Left ventricle myocardium inferior (tissue), 1 donor: ENCODE measurements at regions not wholly inside any gene's neighbourhood (a gene's known extent, or its start where the extent isn't known, plus 50 kb on each side); places are given as distances from the start of the nearest gene placed in this dataset.

Experiments
- DNase-seq: peaks from one replicate; pipeline ENCODE4 v3.0.0-alpha.2; 2020
- H3K27ac ChIP-seq: fragments of 200-600 bp; replicated peaks from 2 replicates; pipeline ENCODE4 v1.8.0; 2021
- H3K27me3 ChIP-seq: fragments of 200-600 bp; 2 replicates; pipeline ENCODE4 v1.8.0; 2021; ENCODE audit warnings: low read depth
- H3K36me3 ChIP-seq: fragments of 200-600 bp; 2 replicates; pipeline ENCODE4 v1.8.0; 2021
- H3K4me1 ChIP-seq: fragments of 200-600 bp; 2 replicates; pipeline ENCODE4 v1.8.0; 2021
- H3K4me3 ChIP-seq: fragments of 200-600 bp; 2 replicates; pipeline ENCODE4 v1.8.0; 2021; ENCODE audit warnings: mild to moderate bottlenecking, moderate library complexity
- H3K9me3 ChIP-seq: fragments of 200-600 bp; replicated peaks from 2 replicates; pipeline ENCODE4 v1.8.0; 2021
- intact Hi-C: fragments of 100-400 bp; cut with micrococcal nuclease; formaldehyde crosslinking; loops from one replicate; pipeline ENCODE4 v1.11.0; 2022
- TF ChIP-seq, protein P1 (sequence below): fragments of 200-600 bp; IDR thresholded peaks from 2 replicates; pipeline ENCODE4 v1.8.0; 2021; ENCODE audit warnings: antibody characterized with exemption, mild to moderate bottlenecking, borderline replicate concordance
- donor health status: DM: no; HTN: yes; CAD: no; lungs with severe emphysema.

GRCh38 chr4:35520059-35520458 lies 724.3 kb downstream of the ARAP2 start:
- Histone ChIP-seq H3K36me3 (no peaks in the 10 kb centered on the region), H3K4me1 (no peaks in the 10 kb centered on the region), H3K4me3 (no peak overlapping the region), H3K27me3 (no peaks in the 10 kb centered on the region), H3K27ac (no peak overlapping the region), H3K9me3 (peaks cover 7% of the 10 kb centered on the region)
- intact Hi-C loops = no loop called here
- DNase-seq = no peak
- TF ChIP-seq, protein P1, sequence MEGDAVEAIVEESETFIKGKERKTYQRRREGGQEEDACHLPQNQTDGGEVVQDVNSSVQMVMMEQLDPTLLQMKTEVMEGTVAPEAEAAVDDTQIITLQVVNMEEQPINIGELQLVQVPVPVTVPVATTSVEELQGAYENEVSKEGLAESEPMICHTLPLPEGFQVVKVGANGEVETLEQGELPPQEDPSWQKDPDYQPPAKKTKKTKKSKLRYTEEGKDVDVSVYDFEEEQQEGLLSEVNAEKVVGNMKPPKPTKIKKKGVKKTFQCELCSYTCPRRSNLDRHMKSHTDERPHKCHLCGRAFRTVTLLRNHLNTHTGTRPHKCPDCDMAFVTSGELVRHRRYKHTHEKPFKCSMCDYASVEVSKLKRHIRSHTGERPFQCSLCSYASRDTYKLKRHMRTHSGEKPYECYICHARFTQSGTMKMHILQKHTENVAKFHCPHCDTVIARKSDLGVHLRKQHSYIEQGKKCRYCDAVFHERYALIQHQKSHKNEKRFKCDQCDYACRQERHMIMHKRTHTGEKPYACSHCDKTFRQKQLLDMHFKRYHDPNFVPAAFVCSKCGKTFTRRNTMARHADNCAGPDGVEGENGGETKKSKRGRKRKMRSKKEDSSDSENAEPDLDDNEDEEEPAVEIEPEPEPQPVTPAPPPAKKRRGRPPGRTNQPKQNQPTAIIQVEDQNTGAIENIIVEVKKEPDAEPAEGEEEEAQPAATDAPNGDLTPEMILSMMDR = no peak

DNA sequence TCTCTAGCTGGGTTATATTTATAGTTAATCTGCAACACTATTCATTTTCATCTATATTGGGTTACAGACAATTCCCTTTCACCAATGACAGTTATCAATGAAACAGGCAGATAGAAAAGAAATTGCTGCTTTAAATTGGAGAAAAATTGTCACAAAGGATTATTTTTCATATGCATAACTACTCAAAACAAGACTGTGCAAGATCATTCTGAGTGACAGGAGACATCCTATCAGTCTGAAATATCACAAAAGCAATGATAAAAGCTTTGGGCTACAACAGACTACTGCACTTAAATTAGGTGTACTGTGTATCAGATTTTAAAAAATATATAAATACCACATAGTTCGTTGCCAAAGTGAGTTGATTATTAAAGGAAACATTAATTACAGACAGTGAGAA lies 722.6 kb downstream of the ARAP2 start:
- no peak overlapping the region for H3K27ac ChIP-seq
- TF ChIP-seq, protein P1 = no peak
- intact Hi-C loops = no loop called here

DNA sequence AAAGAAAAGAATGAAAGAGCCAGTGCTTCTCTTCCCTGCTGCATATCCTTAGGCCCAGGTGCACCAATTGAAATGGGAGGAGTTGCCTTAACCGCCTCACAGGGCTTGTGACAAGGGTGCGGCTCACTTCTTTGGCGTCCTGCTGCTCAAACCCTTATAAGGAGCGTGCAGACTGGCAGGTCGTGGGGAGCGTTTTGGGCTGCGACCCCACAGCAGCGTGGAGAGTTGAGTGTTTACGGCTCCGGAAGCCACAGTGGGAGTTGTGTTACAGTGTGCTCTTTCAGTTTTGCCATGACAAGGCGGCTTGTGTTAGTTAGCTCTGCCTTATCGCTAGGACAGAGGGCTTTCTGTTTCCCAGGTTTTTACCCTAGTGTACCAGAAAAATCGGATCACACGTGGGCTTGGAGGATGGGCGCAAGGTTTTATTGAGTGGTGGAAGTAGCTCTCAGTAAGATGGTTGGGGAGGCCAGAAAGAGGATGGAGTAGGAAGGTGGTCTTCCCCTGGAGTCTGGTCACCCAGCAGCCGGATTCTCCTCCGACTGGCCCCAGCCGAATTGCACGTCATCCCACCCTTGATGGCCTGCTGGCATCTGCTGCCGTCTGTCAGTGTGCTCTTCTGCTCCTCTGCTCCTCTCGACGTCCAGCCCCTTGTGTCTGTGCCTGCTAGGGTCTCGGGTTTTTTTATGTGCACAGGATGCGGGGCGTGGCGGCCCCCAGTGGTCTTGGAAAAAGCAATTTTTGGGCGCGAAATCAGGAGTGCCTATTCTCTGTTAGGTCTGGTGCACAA lies 718.9 kb downstream of the ARAP2 start:
- TF ChIP-seq, protein P1 = no peak
- H3K27ac ChIP-seq = no peak overlapping the region
- intact Hi-C loops = no loop called here
- no peaks in the 10 kb centered on the region for H3K9me3 ChIP-seq
- H3K4me3 ChIP-seq = no peak overlapping the region
- H3K27me3 ChIP-seq = no peaks in the 10 kb centered on the region
- no peaks in the 10 kb centered on the region for H3K36me3 ChIP-seq
- no peaks in the 10 kb centered on the region for H3K4me1 ChIP-seq
- DNase-seq = no peak

More for the DNA sequence above, 722.6 kb downstream of the ARAP2 start:
- Histone ChIP-seq H3K9me3 (peaks cover 7% of the 10 kb centered on the region), H3K36me3 (no peaks in the 10 kb centered on the region), H3K4me3 (no peak overlapping the region), H3K27me3 (no peaks in the 10 kb centered on the region), H3K4me1 (no peaks in the 10 kb centered on the region)
- DNase-seq = no peak

DNA sequence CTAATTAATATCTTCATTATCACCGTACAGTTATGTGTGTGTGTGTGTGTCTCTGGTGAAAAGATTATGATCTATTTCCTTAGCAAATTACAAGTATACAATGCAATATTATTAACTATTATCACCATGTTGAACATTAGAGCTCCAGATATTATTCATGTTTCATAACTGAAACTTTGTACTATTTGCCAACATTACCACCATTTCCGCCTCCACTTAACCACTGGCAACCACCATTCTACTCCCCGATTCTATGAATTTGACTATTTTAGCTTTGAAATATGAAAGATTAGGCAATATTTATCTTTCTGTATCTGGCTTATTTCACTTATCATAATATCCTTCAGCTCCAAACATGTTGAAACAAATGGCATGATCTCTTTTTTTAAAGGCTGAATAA lies 717.9 kb downstream of the ARAP2 start:
- no peaks in the 10 kb centered on the region for H3K4me1 ChIP-seq
- H3K27ac ChIP-seq = no peak overlapping the region
- peaks cover 1% of the 10 kb centered on the region for H3K9me3 ChIP-seq
- H3K4me3 ChIP-seq = no peak overlapping the region
- no peaks in the 10 kb centered on the region for H3K27me3 ChIP-seq
- intact Hi-C loops = no loop called here
- TF ChIP-seq, protein P1 = no peak
- no peaks in the 10 kb centered on the region for H3K36me3 ChIP-seq
- no peak for DNase-seq

DNA sequence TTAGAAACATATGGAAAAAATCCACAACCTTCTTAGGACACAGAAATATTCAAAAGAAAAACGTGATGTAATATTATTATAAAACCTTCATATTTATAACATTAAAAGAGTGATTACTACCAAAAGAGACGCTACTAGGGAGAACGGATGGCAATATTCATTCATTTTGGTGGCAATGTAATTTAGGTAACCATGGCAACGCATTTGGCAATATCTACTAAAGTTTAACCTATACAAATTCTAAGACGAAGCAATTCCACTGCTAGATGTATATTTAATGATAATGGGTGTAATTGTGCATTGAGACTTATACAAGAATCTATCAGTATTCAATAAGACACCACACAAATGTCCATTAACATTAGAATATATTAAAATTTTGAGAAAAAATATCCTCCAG lies 709.4 kb downstream of the ARAP2 start:
- no peaks in the 10 kb centered on the region for H3K36me3 ChIP-seq
- no peaks in the 10 kb centered on the region for H3K4me1 ChIP-seq
- no peak for DNase-seq
- intact Hi-C loops = no loop called here
- no peak overlapping the region for H3K4me3 ChIP-seq
- peaks cover 9% of the 10 kb centered on the region for H3K9me3 ChIP-seq
- TF ChIP-seq, protein P1 = no peak
- no peaks in the 10 kb centered on the region for H3K27me3 ChIP-seq
- no peak overlapping the region for H3K27ac ChIP-seq
